ENCODE measurements at regions not wholly inside any gene's neighbourhood (a gene's known extent, or its start where the extent isn't known, plus 50 kb on each side); places are given as distances from the start of the nearest gene placed in this dataset.
"Not testable (repeated sequence)": the region's sequence is repeated elsewhere in the genome, so short reads cannot be mapped to it uniquely, and the experiment has no call there.

GRCh38 chr4:82301390-82301789 lies 72.4 kb downstream of the HNRNPD start:
- H2BK5ac ChIP-seq (ENCODE audit: low read length); DNase-seq; H3K4me2 ChIP-seq (ENCODE audit: low read length); H3K4me3 ChIP-seq (ENCODE audit: low read length); H3K79me1 ChIP-seq (ENCODE audit: low read length); H4K8ac ChIP-seq (ENCODE audit: low read depth, low read length); H3K9ac ChIP-seq (ENCODE audit: low read length); H4K5ac ChIP-seq (ENCODE audit: low read length); H2BK15ac ChIP-seq (replicated peaks; ENCODE audit: low read depth); H2BK120ac ChIP-seq (ENCODE audit: low read depth, low read length); H3K36me3 ChIP-seq (ENCODE audit: control insufficient read depth, insufficient read depth, low read length); H3K79me2 ChIP-seq (ENCODE audit: control insufficient read depth, insufficient read depth, low read length); H3K23ac ChIP-seq (ENCODE audit: low read length); H3K18ac ChIP-seq (ENCODE audit: low read length); H3K4ac ChIP-seq (ENCODE audit: low read depth, low read length); H3K4me1 ChIP-seq (ENCODE audit: control insufficient read depth, low read depth, low read length); H3K27me3 ChIP-seq (ENCODE audit: insufficient read depth, low read length, poor library complexity); H2AK5ac ChIP-seq (ENCODE audit: low read length); H3K56ac ChIP-seq (ENCODE audit: low read length); H3K27ac ChIP-seq (ENCODE audit: low read depth, low read length): not testable (repeated sequence)

- no CpG with 5 or more reads among the region's 2 CpGs for WGBS (ENCODE audit: extremely low coverage, insufficient coverage, low lambda C conversion rate)
- Histone ChIP-seq H2BK5ac (ENCODE audit: low read length) (no peak overlapping the region), H3K79me1 (ENCODE audit: low read length) (no peaks in the 10 kb centered on the region), H2BK120ac (ENCODE audit: low read depth, low read length) (no peak overlapping the region), H3K23ac (ENCODE audit: low read length) (no peak overlapping the region), H3K4me1 (ENCODE audit: control insufficient read depth, low read depth, low read length) (no peaks in the 10 kb centered on the region), H3K4ac (ENCODE audit: low read depth, low read length) (no peak overlapping the region), H3K56ac (ENCODE audit: low read length) (no peak overlapping the region), H3K27me3 (ENCODE audit: insufficient read depth, low read length, poor library complexity) (no peaks in the 10 kb centered on the region), H3K27ac (ENCODE audit: low read depth, low read length) (no peak overlapping the region), H2AK5ac (ENCODE audit: low read length) (no peak overlapping the region), H2BK15ac (replicated peaks; ENCODE audit: low read depth) (no peak overlapping the region), H4K5ac (ENCODE audit: low read length) (no peak overlapping the region), H3K18ac (ENCODE audit: low read length) (no peak overlapping the region), H3K4me3 (ENCODE audit: low read length) (no peak overlapping the region), H3K4me2 (ENCODE audit: low read length) (no peak overlapping the region), H3K79me2 (ENCODE audit: control insufficient read depth, insufficient read depth, low read length) (no peaks in the 10 kb centered on the region), H3K9ac (ENCODE audit: low read length) (no peak overlapping the region), H4K8ac (ENCODE audit: low read depth, low read length) (no peak overlapping the region), H3K36me3 (ENCODE audit: control insufficient read depth, insufficient read depth, low read length) (no peaks in the 10 kb centered on the region)
- DNase-seq: no peak
Measured at GRCh38 chr4:82293304-82293703, 80.5 kb downstream of the HNRNPD start.

- Histone ChIP-seq H2AK5ac (ENCODE audit: low read length) (no peak overlapping the region), H3K9ac (ENCODE audit: low read length) (no peak overlapping the region), H3K23ac (ENCODE audit: low read length) (no peak overlapping the region), H3K79me1 (ENCODE audit: low read length) (no peaks in the 10 kb centered on the region), H4K5ac (ENCODE audit: low read length) (no peak overlapping the region), H2BK120ac (ENCODE audit: low read depth, low read length) (no peak overlapping the region), H2BK15ac (replicated peaks; ENCODE audit: low read depth) (no peak overlapping the region), H3K56ac (ENCODE audit: low read length) (no peak overlapping the region), H3K27ac (ENCODE audit: low read depth, low read length) (no peak overlapping the region), H3K4me3 (ENCODE audit: low read length) (no peak overlapping the region), H3K4me2 (ENCODE audit: low read length) (no peak overlapping the region), H3K4me1 (ENCODE audit: control insufficient read depth, low read depth, low read length) (no peaks in the 10 kb centered on the region), H3K4ac (ENCODE audit: low read depth, low read length) (no peak overlapping the region), H4K8ac (ENCODE audit: low read depth, low read length) (no peak overlapping the region), H3K18ac (ENCODE audit: low read length) (no peak overlapping the region), H3K36me3 (ENCODE audit: control insufficient read depth, insufficient read depth, low read length) (no peaks in the 10 kb centered on the region), H3K79me2 (ENCODE audit: control insufficient read depth, insufficient read depth, low read length) (no peaks in the 10 kb centered on the region), H3K27me3 (ENCODE audit: insufficient read depth, low read length, poor library complexity) (no peaks in the 10 kb centered on the region), H2BK5ac (ENCODE audit: low read length) (no peak overlapping the region)
- no CpG with 5 or more reads among the region's 5 CpGs for WGBS (ENCODE audit: extremely low coverage, insufficient coverage, low lambda C conversion rate)
- no peak for DNase-seq
Measured at GRCh38 chr4:82287720-82288119, 86.1 kb downstream of the HNRNPD start.

GRCh38 chr4:82284858-82285805 lies 88.7 kb downstream of the HNRNPD start:
- H3K56ac ChIP-seq (ENCODE audit: low read length): peak overlapping the region; percentile 75
- H3K23ac ChIP-seq (ENCODE audit: low read length): no peak overlapping the region
- no peak overlapping the region for H2BK5ac ChIP-seq (ENCODE audit: low read length)
- H3K4ac ChIP-seq (ENCODE audit: low read depth, low read length): no peak overlapping the region
- no peak overlapping the region for H4K8ac ChIP-seq (ENCODE audit: low read depth, low read length)
- H3K79me1 ChIP-seq (ENCODE audit: low read length): no peaks in the 10 kb centered on the region
- H2BK120ac ChIP-seq (ENCODE audit: low read depth, low read length): no peak overlapping the region
- no peaks in the 10 kb centered on the region for H3K4me1 ChIP-seq (ENCODE audit: control insufficient read depth, low read depth, low read length)
- H3K9ac ChIP-seq (ENCODE audit: low read length): peak overlapping the region; percentile 49
- H3K4me3 ChIP-seq (ENCODE audit: low read length): no peak overlapping the region
- peak; percentile 100 for DNase-seq
- peak overlapping the region; percentile 25 for H3K4me2 ChIP-seq (ENCODE audit: low read length)
- H3K36me3 ChIP-seq (ENCODE audit: control insufficient read depth, insufficient read depth, low read length): no peaks in the 10 kb centered on the region
- no peak overlapping the region for H2BK15ac ChIP-seq (replicated peaks; ENCODE audit: low read depth)
- H2AK5ac ChIP-seq (ENCODE audit: low read length): no peak overlapping the region
- WGBS (ENCODE audit: extremely low coverage, insufficient coverage, low lambda C conversion rate): no CpG with 5 or more reads among the region's 61 CpGs
- no peaks in the 10 kb centered on the region for H3K27me3 ChIP-seq (ENCODE audit: insufficient read depth, low read length, poor library complexity)
- H3K79me2 ChIP-seq (ENCODE audit: control insufficient read depth, insufficient read depth, low read length): no peaks in the 10 kb centered on the region
- H3K18ac ChIP-seq (ENCODE audit: low read length): no peak overlapping the region
- no peak overlapping the region for H4K5ac ChIP-seq (ENCODE audit: low read length)
- H3K27ac ChIP-seq (ENCODE audit: low read depth, low read length): no peak overlapping the region

- no peak for DNase-seq
- no CpG with 5 or more reads among the region's 9 CpGs for WGBS (ENCODE audit: extremely low coverage, insufficient coverage, low lambda C conversion rate)
Measured at GRCh38 chr4:82284475-82284857, 89.3 kb downstream of the HNRNPD start.

GRCh38 chr4:82282875-82283274 lies 90.9 kb downstream of the HNRNPD start:
- H2BK5ac ChIP-seq (ENCODE audit: low read length): no peak overlapping the region
- no peak overlapping the region for H4K5ac ChIP-seq (ENCODE audit: low read length)
- no peak overlapping the region for H2BK15ac ChIP-seq (replicated peaks; ENCODE audit: low read depth)
- H3K4me1 ChIP-seq (ENCODE audit: control insufficient read depth, low read depth, low read length): no peaks in the 10 kb centered on the region
- H3K4me2 ChIP-seq (ENCODE audit: low read length): no peak overlapping the region
- no peak overlapping the region for H3K18ac ChIP-seq (ENCODE audit: low read length)
- no peaks in the 10 kb centered on the region for H3K79me2 ChIP-seq (ENCODE audit: control insufficient read depth, insufficient read depth, low read length)
- no peaks in the 10 kb centered on the region for H3K27me3 ChIP-seq (ENCODE audit: insufficient read depth, low read length, poor library complexity)
- peak; percentile 15 for DNase-seq
- H3K27ac ChIP-seq (ENCODE audit: low read depth, low read length): no peak overlapping the region
- no peak overlapping the region for H3K4ac ChIP-seq (ENCODE audit: low read depth, low read length)
- H3K4me3 ChIP-seq (ENCODE audit: low read length): no peak overlapping the region
- H3K36me3 ChIP-seq (ENCODE audit: control insufficient read depth, insufficient read depth, low read length): no peaks in the 10 kb centered on the region
- H3K79me1 ChIP-seq (ENCODE audit: low read length): no peaks in the 10 kb centered on the region
- no peak overlapping the region for H3K23ac ChIP-seq (ENCODE audit: low read length)
- H2AK5ac ChIP-seq (ENCODE audit: low read length): no peak overlapping the region
- H3K56ac ChIP-seq (ENCODE audit: low read length): no peak overlapping the region
- H2BK120ac ChIP-seq (ENCODE audit: low read depth, low read length): no peak overlapping the region
- no CpG with 5 or more reads among the region's 2 CpGs for WGBS (ENCODE audit: extremely low coverage, insufficient coverage, low lambda C conversion rate)
- no peak overlapping the region for H3K9ac ChIP-seq (ENCODE audit: low read length)
- H4K8ac ChIP-seq (ENCODE audit: low read depth, low read length): no peak overlapping the region

More at GRCh38 chr4:82284475-82284857, 89.3 kb downstream of the HNRNPD start:
- no peak overlapping the region for H3K27ac ChIP-seq (ENCODE audit: low read depth, low read length)
- no peaks in the 10 kb centered on the region for H3K27me3 ChIP-seq (ENCODE audit: insufficient read depth, low read length, poor library complexity)
- H2BK5ac ChIP-seq (ENCODE audit: low read length): no peak overlapping the region
- no peak overlapping the region for H2BK15ac ChIP-seq (replicated peaks; ENCODE audit: low read depth)
- peak overlapping the region; percentile 20 for H3K4me2 ChIP-seq (ENCODE audit: low read length)
- H2BK120ac ChIP-seq (ENCODE audit: low read depth, low read length): no peak overlapping the region
- peak overlapping the region; percentile 11 for H3K56ac ChIP-seq (ENCODE audit: low read length)
- no peak overlapping the region for H4K5ac ChIP-seq (ENCODE audit: low read length)
- no peak overlapping the region for H3K4me3 ChIP-seq (ENCODE audit: low read length)
- H3K18ac ChIP-seq (ENCODE audit: low read length): no peak overlapping the region
- no peak overlapping the region for H2AK5ac ChIP-seq (ENCODE audit: low read length)
- no peak overlapping the region for H3K23ac ChIP-seq (ENCODE audit: low read length)
- no peak overlapping the region for H3K4ac ChIP-seq (ENCODE audit: low read depth, low read length)
- H4K8ac ChIP-seq (ENCODE audit: low read depth, low read length): no peak overlapping the region
- H3K79me2 ChIP-seq (ENCODE audit: control insufficient read depth, insufficient read depth, low read length): no peaks in the 10 kb centered on the region
- peak overlapping the region; percentile 0 for H3K9ac ChIP-seq (ENCODE audit: low read length)
- H3K4me1 ChIP-seq (ENCODE audit: control insufficient read depth, low read depth, low read length): no peaks in the 10 kb centered on the region
- H3K79me1 ChIP-seq (ENCODE audit: low read length): no peaks in the 10 kb centered on the region
- H3K36me3 ChIP-seq (ENCODE audit: control insufficient read depth, insufficient read depth, low read length): no peaks in the 10 kb centered on the region

Data from mesendoderm (in vitro differentiated cells).